D721Med (cell line): ENCODE measurements at regions not wholly inside any gene's neighbourhood (a gene's known extent, or its start where the extent isn't known, plus 50 kb on each side); places are given as distances from the start of the nearest gene placed in this dataset.
"Not testable (repeated sequence)": the region's sequence is repeated elsewhere in the genome, so short reads cannot be mapped to it uniquely, and the experiment has no call there.

Source experiments
- DNase-seq: peaks from one replicate; pipeline ENCODE4 v3.0.0; 2011; ENCODE audit warnings: low spot score; ENCODE audit not compliant: insufficient read length
- FAIRE-seq: peaks from 2 replicates; lab custom pipeline; 2011; peaks lifted over from hg19 to GRCh38; lab: Jason Lieb, UNC
- CTCF ChIP-seq: IDR thresholded peaks from 2 replicates; pipeline ENCODE4 v1.5.1; 2012; ENCODE audit warnings: mild to moderate bottlenecking, control low read depth; ENCODE audit not compliant: insufficient read depth; ENCODE audit errors: missing control alignments

DNA sequence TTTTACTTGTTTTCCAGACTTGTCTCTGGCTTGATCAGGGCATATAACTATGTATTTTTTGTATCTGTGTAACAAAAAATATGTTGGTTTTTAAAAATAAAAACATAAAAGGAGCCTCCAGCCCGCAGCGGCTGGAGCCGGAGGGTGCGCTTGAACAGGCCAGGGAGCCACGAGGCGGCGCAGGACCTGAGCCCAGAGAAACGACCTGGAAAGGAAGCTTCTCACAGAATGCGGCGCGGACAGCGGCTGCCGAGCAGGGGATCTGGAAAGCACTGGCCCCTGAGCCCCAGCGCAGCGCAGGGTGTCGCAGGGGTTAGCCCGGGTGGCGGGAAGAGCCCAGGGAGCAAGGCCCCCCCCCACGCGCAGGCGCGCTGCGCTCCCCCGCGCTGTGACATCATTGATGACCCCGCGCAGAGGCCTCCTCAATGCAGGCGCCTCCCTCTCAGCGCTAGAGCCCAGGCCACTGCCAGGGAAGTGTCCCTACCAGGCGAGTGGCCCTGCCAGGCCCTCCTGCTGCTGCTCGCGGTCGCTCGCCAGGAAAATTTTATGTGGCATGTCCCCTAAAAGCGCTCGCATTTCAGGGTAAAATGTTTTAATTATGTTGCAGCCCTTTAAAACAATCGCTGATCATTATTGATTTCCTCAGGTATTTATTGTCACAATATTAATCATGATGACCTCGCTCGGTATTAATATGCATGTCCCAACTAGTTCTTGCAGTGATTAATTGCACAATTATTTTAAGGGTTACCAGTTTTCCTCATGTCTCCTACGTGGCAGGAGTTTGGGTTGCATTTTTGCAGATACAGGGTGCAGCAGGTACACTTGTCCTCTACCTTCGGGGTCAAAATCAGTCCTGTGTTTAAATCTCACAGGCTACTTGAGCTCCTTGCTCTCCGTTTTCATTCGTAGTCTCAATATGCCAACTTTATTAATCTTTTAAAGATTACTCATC, 134.2 kb downstream of the USP22 start:
- peak; percentile 79 for DNase-seq
- FAIRE-seq, result no peak
- TF ChIP-seq CTCF, result peak; percentile 22

DNA sequence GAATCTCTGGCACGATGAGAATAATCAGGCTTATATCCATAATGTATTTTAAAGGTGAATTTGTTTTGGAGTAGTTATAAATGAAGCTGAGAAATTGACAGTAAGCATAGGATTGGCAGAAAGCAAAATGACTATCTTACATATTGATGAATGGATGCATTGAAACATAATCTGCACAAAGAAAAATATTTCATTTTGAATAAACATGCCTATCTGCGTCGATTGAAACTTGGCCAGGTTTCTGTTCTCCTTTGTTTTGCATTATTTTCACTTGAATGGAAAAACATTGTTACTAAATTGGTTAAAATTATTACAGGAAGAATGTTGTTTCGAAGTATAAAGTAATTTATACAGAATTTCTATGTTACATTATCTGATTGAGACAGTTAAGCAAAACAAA, 128.2 kb downstream of the USP22 start:
- TF ChIP-seq CTCF, result no peak
- FAIRE-seq (no peak), DNase-seq (no peak)

- DNase-seq (no peak), FAIRE-seq (no peak)
- no peak for TF ChIP-seq CTCF
Observed at GRCh38 chr17:20916383-20916782, 126.4 kb downstream of the USP22 start.

- DNase-seq, FAIRE-seq: not testable (repeated sequence)
Observed at GRCh38 chr17:20917610-20918306, 125.1 kb downstream of the USP22 start.

DNA sequence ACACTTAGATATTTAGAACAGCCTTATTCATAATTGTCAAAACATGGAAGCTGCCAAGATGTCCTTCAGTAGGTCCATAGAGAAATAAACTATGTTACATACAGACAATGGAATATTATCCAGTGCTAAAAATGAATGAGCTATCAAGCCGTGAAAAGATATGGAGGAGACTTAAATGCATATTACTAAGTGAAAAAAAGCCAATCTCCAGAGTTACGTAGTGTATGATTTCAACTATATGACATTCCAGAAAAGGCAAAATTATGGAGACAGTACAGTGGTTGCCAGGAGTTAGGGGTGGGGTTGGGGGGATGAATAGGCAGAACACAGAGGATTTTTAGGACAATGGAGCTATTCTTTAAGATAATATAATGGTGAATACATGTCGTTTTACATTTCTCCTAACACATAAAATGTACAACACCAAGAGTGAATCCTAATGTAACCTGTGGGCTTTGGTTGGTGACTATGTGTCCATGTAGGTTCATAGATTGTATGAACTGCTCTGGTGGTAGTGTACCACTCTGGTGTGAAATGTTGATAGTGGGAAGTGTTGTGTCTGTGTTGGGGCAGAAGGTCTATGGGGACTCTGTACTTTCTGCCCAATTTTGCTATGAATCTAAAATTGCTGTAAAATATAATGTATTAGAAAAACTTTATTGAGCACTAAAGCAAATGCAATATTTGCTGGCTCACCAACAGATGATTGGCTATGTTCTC, 122.6 kb downstream of the USP22 start:
- DNase-seq, result no peak
- no peak for TF ChIP-seq CTCF
- no peak for FAIRE-seq

DNA sequence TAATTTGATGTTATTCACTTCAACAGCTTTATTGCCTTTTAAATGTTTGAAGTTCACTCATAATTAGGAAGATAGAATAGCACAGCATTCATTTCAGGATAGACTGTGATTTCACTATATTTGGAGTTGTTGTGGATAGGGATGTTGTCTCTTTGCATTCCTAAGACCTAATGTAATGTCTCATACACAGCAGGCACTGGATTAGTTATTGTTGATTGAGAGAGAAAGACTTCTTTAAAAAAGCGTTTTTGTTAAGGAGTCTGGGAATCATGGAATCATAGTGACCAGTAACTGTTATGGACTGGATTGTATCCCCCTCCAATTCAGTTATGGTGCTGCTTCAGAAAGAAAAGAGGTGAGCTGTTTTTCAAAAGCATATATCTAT, 122.0 kb downstream of the USP22 start:
- no peak for FAIRE-seq
- no peak for DNase-seq

More for the DNA sequence above, 122.0 kb downstream of the USP22 start:
- TF ChIP-seq CTCF, result no peak
